ENCODE measurements at regions not wholly inside any gene's neighbourhood (a gene's known extent, or its start where the extent isn't known, plus 50 kb on each side); places are given as distances from the start of the nearest gene placed in this dataset.
"Not testable (repeated sequence)": the region's sequence is repeated elsewhere in the genome, so short reads cannot be mapped to it uniquely, and the experiment has no call there.

- no peak for ATAC-seq
- ChIA-PET CTCF (no interaction called here), POLR2A (no interaction called here)
- peaks cover 8% of the 10 kb centered on the region for H3K9me3 Mint-ChIP-seq
- H3K36me3 Mint-ChIP-seq: no peaks in the 10 kb centered on the region
- H3K4me3 Mint-ChIP-seq: no peak overlapping the region
- DNase-seq (ENCODE audit: low spot score): no peak
- TF ChIP-seq SMAD4 (CRISPR knock-in tag; IDR thresholded peaks at IDR 0.05) (no peak), AFF4 (CRISPR knock-in tag; IDR thresholded peaks at IDR 0.05; ENCODE audit: borderline replicate concordance) (no peak), JUN (CRISPR knock-in tag; IDR thresholded peaks at IDR 0.05) (no peak), CDX4 (CRISPR knock-in tag; IDR thresholded peaks at IDR 0.05; ENCODE audit: borderline replicate concordance) (no peak), SMAD3 (CRISPR knock-in tag; IDR thresholded peaks at IDR 0.05; ENCODE audit: borderline replicate concordance) (no peak)
- no peak overlapping the region for H3K27ac Mint-ChIP-seq
- no peaks in the 10 kb centered on the region for H3K27me3 Mint-ChIP-seq (ENCODE audit: low read depth)
- H3K4me1 Mint-ChIP-seq: peaks cover 17% of the 10 kb centered on the region
These were observed 297.9 kb downstream of the CD83 start for GRCh38 chr6:14415452-14415851.

- H3K4me1 Mint-ChIP-seq: peaks cover 16% of the 10 kb centered on the region
- ChIA-PET CTCF (interaction anchor here (1.0 kb wide), 1 partner anchor 20 kb away, joined by 5 read pairs; no protein-coding TSS in a partner anchor), POLR2A (no interaction called here)
- H3K4me3 Mint-ChIP-seq: no peak overlapping the region
- TF ChIP-seq NR3C1 (CRISPR knock-in tag; conservative IDR thresholded peaks at IDR 0.05; ENCODE audit: low read depth) (no peak), ATF2 (CRISPR knock-in tag; IDR thresholded peaks at IDR 0.05; ENCODE audit: borderline replicate concordance, low read depth) (no peak), SMAD4 (CRISPR knock-in tag; IDR thresholded peaks at IDR 0.05) (no peak), CBFB (CRISPR knock-in tag; IDR thresholded peaks at IDR 0.05; ENCODE audit: low read depth) (no peak), USF1 (CRISPR knock-in tag; IDR thresholded peaks at IDR 0.05) (no peak), NFYB (CRISPR knock-in tag; conservative IDR thresholded peaks at IDR 0.05; ENCODE audit: low read depth) (no peak), HMGXB4 (CRISPR knock-in tag; IDR thresholded peaks at IDR 0.05) (no peak)
- ATAC-seq: peak; percentile 75
- H3K36me3 Mint-ChIP-seq: no peaks in the 10 kb centered on the region
- H3K27me3 Mint-ChIP-seq (ENCODE audit: low read depth): no peaks in the 10 kb centered on the region
- H3K27ac Mint-ChIP-seq: no peak overlapping the region
- H3K9me3 Mint-ChIP-seq: peaks cover 14% of the 10 kb centered on the region
- DNase-seq (ENCODE audit: low spot score): no peak
These were observed 299.8 kb downstream of the CD83 start for GRCh38 chr6:14417377-14417776.

GRCh38 chr6:14419224-14419623 is 301.7 kb downstream of the CD83 start:
- CTCF ChIA-PET: interaction anchor here (0.5 kb wide), 1 partner anchor 518 kb away, joined by 5 read pairs; no protein-coding TSS in a partner anchor
- DNase-seq (ENCODE audit: low spot score); H3K27me3 Mint-ChIP-seq (ENCODE audit: low read depth); ATAC-seq; H3K4me3 Mint-ChIP-seq; H3K36me3 Mint-ChIP-seq; H3K27ac Mint-ChIP-seq; POLR2A ChIA-PET: not testable (repeated sequence)
- Mint-ChIP-seq H3K4me1 (peaks cover 24% of the 10 kb centered on the region), H3K9me3 (peaks cover 17% of the 10 kb centered on the region)
